GM19467 (cell line): ENCODE measurements at regions not wholly inside any gene's neighbourhood (a gene's known extent, or its start where the extent isn't known, plus 50 kb on each side); places are given as distances from the start of the nearest gene placed in this dataset.

ENCODE experiments used
- ATAC-seq: cut with Tn5 transposase; IDR thresholded peaks from one replicate; pipeline ENCODE4 v1.9.1; 2021; ENCODE audit warnings: mild to moderate bottlenecking, moderate library complexity; ENCODE audit not compliant: unreplicated experiment

DNA sequence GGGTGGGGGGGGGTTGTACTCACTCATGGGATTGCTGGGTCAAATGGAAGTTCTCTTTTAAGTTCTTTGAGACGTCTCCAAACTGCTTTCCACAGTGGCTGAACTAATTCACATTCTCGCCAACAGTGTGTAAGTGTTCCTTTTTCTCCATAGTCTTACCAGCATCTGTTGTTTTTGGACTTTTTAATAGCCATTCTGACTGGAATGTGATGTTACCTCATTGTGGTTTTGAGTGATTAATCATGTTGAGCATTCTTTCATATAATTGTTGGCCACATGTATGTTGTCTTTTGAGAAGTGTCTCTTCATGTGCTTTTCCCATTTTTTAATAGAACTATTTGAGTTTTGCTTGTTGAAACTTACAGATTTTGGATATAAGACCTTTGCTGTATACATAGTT lies 94.9 kb upstream of the PLPPR1 start:
- ATAC-seq = no peak

DNA sequence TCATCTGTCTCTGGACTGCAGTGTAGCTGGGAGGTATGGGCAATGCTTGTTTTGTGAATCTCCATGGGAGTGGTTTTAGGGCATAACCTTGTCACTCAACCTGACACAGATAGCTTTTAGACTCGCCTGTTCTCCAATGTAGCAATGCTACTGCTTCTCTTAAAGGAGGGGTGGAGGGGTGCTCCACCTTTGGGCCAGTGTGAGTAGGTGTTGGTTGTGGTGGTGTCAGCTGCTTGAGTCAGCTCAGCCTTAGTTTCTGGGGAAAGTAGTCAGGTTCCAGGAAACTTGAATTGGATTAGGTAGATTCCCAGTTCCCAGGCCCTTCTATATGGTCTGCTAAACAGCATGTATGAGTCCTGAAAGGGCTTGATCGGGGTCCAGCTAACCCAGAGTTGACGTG lies 91.1 kb upstream of the PLPPR1 start:
- no peak for ATAC-seq

DNA sequence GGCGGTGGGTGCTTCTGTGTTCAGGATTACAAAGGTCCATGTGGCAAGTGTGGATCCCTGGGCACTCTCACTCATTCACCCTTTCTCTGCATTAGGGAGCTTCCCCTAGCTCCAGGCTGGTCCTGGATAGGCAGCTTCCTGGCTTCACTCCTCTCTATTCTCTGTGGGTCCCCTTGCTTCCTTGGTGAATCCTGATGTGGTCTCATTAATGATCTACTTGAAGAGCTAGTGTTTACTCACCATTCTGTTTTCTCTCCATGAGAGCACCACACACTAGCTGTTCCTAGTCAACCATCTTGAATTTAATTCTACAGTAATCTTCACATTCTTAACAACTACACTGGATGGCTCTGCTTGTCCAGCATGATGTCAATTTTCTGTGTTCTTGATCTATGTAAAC lies 90.0 kb upstream of the PLPPR1 start:
- ATAC-seq = no peak

DNA sequence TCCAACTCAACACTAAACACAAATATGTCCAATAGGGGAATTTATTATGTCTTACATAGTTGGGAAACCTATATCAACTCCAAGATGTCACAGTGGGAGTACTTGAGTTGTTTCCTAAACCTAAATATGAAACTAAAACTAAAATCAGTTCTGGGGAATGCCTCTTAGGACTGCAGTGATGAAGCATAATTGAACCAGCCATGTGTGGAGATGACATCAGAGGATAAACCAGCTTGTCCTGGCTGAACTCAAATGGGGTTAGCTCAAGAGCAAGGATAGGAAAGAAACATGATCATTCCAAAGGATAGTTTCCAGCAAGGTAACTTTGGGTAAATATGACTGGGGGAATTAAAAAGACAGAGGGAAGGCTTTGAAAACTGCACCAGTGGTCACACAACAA lies 88.9 kb upstream of the PLPPR1 start:
- ATAC-seq = no peak

DNA sequence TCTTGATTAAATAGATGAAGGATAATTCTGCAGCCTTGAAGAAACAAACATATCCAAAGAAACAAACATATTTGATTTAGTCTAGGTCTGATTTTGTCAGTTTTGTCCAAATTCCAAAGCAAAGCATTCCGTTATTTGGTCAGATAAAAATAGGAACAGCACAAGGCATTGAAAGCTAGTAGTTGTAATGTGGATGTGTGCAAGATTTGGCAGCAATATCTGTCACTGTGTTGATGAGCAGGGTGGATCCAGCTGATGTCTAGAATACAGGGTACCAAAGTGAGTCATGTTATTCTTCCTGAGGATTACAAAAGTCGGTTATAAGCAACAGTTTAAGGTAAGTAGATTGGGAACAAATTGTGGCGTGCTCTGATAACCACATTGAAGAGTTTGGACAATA lies 69.3 kb upstream of the PLPPR1 start:
- ATAC-seq = no peak
